ENCODE measurements at regions not wholly inside any gene's neighbourhood (a gene's known extent, or its start where the extent isn't known, plus 50 kb on each side); places are given as distances from the start of the nearest gene placed in this dataset.

GRCh38 chrX:139078342-139078741, 366.8 kb upstream of the FGF13 start:
- H3K4me3 ChIP-seq (ENCODE audit: low read depth in 1 of 3, low read length in 3 of 3), result no peak overlapping the region
- H3K27me3 ChIP-seq (ENCODE audit: control insufficient read depth in 4 of 4, insufficient read depth in 4 of 4, low read length in 3 of 4), result peaks cover 0 to 5% (median 0%) of the 10 kb centered on the region in 4 donors
- no peak for DNase-seq (ENCODE audit: low spot score)
- no peak overlapping the region for H3K27ac ChIP-seq (ENCODE audit: low read depth in 1 of 2, low read length in 2 of 2)
- no peaks in the 10 kb centered on the region for H3K36me3 ChIP-seq (ENCODE audit: control insufficient read depth in 4 of 4, insufficient read depth in 3 of 4, low read depth in 1 of 4, low read length in 3 of 4)
- peaks cover 0 to 9% (median 5%) of the 10 kb centered on the region in 4 donors for H3K4me1 ChIP-seq (ENCODE audit: control insufficient read depth in 4 of 4, insufficient read depth in 4 of 4, low read length in 3 of 4)
- no peaks in the 10 kb centered on the region for H3K9me3 ChIP-seq (ENCODE audit: control insufficient read depth in 4 of 4, low read length in 3 of 4)
- WGBS, result 14% methylated on average over 1 of the region's 1 CpG
- H3K9ac ChIP-seq (ENCODE audit: low read depth in 1 of 2, low read length in 2 of 2), result no peak overlapping the region
- TF ChIP-seq HNF4A (conservative IDR thresholded peaks at IDR 0.05) (peak in 1 of 2 donors; percentile 29), RXRA (IDR thresholded peaks at IDR 0.05) (peak in 1 of 2 donors; percentile 37), FOXA1 (IDR thresholded peaks at IDR 0.05) (no peak)

- no peak for DNase-seq (ENCODE audit: low spot score)
- Histone ChIP-seq H3K4me1 (ENCODE audit: control insufficient read depth in 4 of 4, insufficient read depth in 4 of 4, low read length in 3 of 4) (peaks cover 0 to 9% (median 5%) of the 10 kb centered on the region in 4 donors), H3K9ac (ENCODE audit: low read depth in 1 of 2, low read length in 2 of 2) (no peak overlapping the region), H3K36me3 (ENCODE audit: control insufficient read depth in 4 of 4, insufficient read depth in 3 of 4, low read depth in 1 of 4, low read length in 3 of 4) (no peaks in the 10 kb centered on the region), H3K4me3 (ENCODE audit: low read depth in 1 of 3, low read length in 3 of 3) (no peak overlapping the region), H3K9me3 (ENCODE audit: control insufficient read depth in 4 of 4, low read length in 3 of 4) (no peaks in the 10 kb centered on the region), H3K27ac (ENCODE audit: low read depth in 1 of 2, low read length in 2 of 2) (no peak overlapping the region), H3K27me3 (ENCODE audit: control insufficient read depth in 4 of 4, insufficient read depth in 4 of 4, low read length in 3 of 4) (peaks cover 0 to 5% (median 0%) of the 10 kb centered on the region in 4 donors)
- WGBS, result 63% methylated on average over 5 of the region's 5 CpGs
- TF ChIP-seq HNF4G (IDR thresholded peaks at IDR 0.05) (no peak), JUND (IDR thresholded peaks at IDR 0.05) (no peak), FOXA2 (IDR thresholded peaks at IDR 0.05) (no peak), CTCF (IDR thresholded peaks at IDR 0.05; ENCODE audit: low read depth, low read length, missing input control) (no peak), TAF1 (conservative IDR thresholded peaks at IDR 0.05) (no peak), REST (IDR thresholded peaks at IDR 0.05) (no peak), YY1 (IDR thresholded peaks at IDR 0.05) (no peak), MAX (IDR thresholded peaks at IDR 0.05) (no peak), ATF3 (IDR thresholded peaks at IDR 0.05) (no peak), FOXA1 (IDR thresholded peaks at IDR 0.05) (no peak), RXRA (IDR thresholded peaks at IDR 0.05) (no peak), HNF4A (conservative IDR thresholded peaks at IDR 0.05) (no peak), EGR1 (IDR thresholded peaks at IDR 0.05; ENCODE audit: low read depth in 2 of 2) (no peak)
These were observed 366.0 kb upstream of the FGF13 start for GRCh38 chrX:139077281-139078250.
